SJSA1 (cell line): ENCODE measurements at regions not wholly inside any gene's neighbourhood (a gene's known extent, or its start where the extent isn't known, plus 50 kb on each side); places are given as distances from the start of the nearest gene placed in this dataset.

ENCODE experiments used
- DNase-seq, 2 experiments: peaks; one replicate each; pipeline ENCODE4 v3.0.0-alpha.2; 2015 to 2020; ENCODE audit warnings: low spot score in 2 of 2, low read depth in 1 of 2
- H3K27ac ChIP-seq: fragments of 250-450 bp; sonication (Bioruptor Pico); 2 replicates; pipeline ENCODE4 v1.5.1; 2020; ENCODE audit warnings: mild to moderate bottlenecking, moderate library complexity
- H3K27me3 ChIP-seq: fragments of 250-450 bp; sonication (Bioruptor Pico); replicated peaks from 2 replicates; pipeline ENCODE4 v1.5.1; 2020; ENCODE audit warnings: mild to moderate bottlenecking, moderate library complexity
- H3K36me3 ChIP-seq: fragments of 250-450 bp; sonication (Bioruptor Pico); 2 replicates; pipeline ENCODE4 v1.5.1; 2020; ENCODE audit warnings: mild to moderate bottlenecking
- H3K4me1 ChIP-seq: fragments of 250-450 bp; sonication (Bioruptor Pico); replicated peaks from 2 replicates; pipeline ENCODE4 v1.6.1; 2021; ENCODE audit warnings: mild to moderate bottlenecking
- H3K4me3 ChIP-seq: fragments of 250-450 bp; sonication (Bioruptor Pico); 2 replicates; pipeline ENCODE4 v1.5.1; 2020; ENCODE audit warnings: mild to moderate bottlenecking
- H3K9me3 ChIP-seq: fragments of 250-450 bp; sonication (Bioruptor Pico); replicated peaks from 2 replicates; pipeline ENCODE4 v1.5.1; 2020; ENCODE audit warnings: mild to moderate bottlenecking

GRCh38 chr22:22086501-22087158 lies 104.0 kb upstream of the TOP3B start:
- no peaks in the 10 kb centered on the region for H3K36me3 ChIP-seq

GRCh38 chr22:22085702-22086500 lies 103.3 kb upstream of the TOP3B start:
- Histone ChIP-seq H3K4me3 (no peak overlapping the region), H3K27ac (no peak overlapping the region), H3K4me1 (no peaks in the 10 kb centered on the region), H3K9me3 (no peaks in the 10 kb centered on the region), H3K36me3 (no peaks in the 10 kb centered on the region), H3K27me3 (peaks cover 53% of the 10 kb centered on the region)
- no peak for DNase-seq

More at GRCh38 chr22:22086501-22087158, 104.0 kb upstream of the TOP3B start:
- no peaks in the 10 kb centered on the region for H3K9me3 ChIP-seq
- no peak for DNase-seq
- no peak overlapping the region for H3K27ac ChIP-seq
- H3K4me1 ChIP-seq = no peaks in the 10 kb centered on the region
- H3K27me3 ChIP-seq = peaks cover 54% of the 10 kb centered on the region
- H3K4me3 ChIP-seq = no peak overlapping the region

GRCh38 chr22:22084089-22084711 lies 101.6 kb upstream of the TOP3B start:
- H3K4me3 ChIP-seq = no peak overlapping the region
- no peak overlapping the region for H3K27ac ChIP-seq
- H3K9me3 ChIP-seq = no peaks in the 10 kb centered on the region
- no peaks in the 10 kb centered on the region for H3K4me1 ChIP-seq
- H3K36me3 ChIP-seq = no peaks in the 10 kb centered on the region
- H3K27me3 ChIP-seq = peaks cover 40% of the 10 kb centered on the region
- DNase-seq = no peak

GRCh38 chr22:22082960-22083359 lies 100.4 kb upstream of the TOP3B start:
- Histone ChIP-seq H3K4me1 (no peaks in the 10 kb centered on the region), H3K9me3 (no peaks in the 10 kb centered on the region), H3K36me3 (no peaks in the 10 kb centered on the region), H3K27ac (no peak overlapping the region), H3K27me3 (peaks cover 41% of the 10 kb centered on the region), H3K4me3 (no peak overlapping the region)
- no peak for DNase-seq

GRCh38 chr22:22082229-22082835 lies 99.7 kb upstream of the TOP3B start:
- H3K36me3 ChIP-seq = no peaks in the 10 kb centered on the region

GRCh38 chr22:22080270-22080669 lies 97.7 kb upstream of the TOP3B start:
- H3K27me3 ChIP-seq = peaks cover 44% of the 10 kb centered on the region
- H3K4me3 ChIP-seq = no peak overlapping the region
- no peaks in the 10 kb centered on the region for H3K36me3 ChIP-seq
- no peaks in the 10 kb centered on the region for H3K4me1 ChIP-seq
- no peaks in the 10 kb centered on the region for H3K9me3 ChIP-seq
- no peak for DNase-seq
- H3K27ac ChIP-seq = no peak overlapping the region

More at GRCh38 chr22:22082229-22082835, 99.7 kb upstream of the TOP3B start:
- Histone ChIP-seq H3K27ac (no peak overlapping the region), H3K27me3 (peaks cover 46% of the 10 kb centered on the region), H3K4me3 (no peak overlapping the region), H3K4me1 (no peaks in the 10 kb centered on the region), H3K9me3 (no peaks in the 10 kb centered on the region)
- DNase-seq = no peak

GRCh38 chr22:22079404-22080148 lies 97.0 kb upstream of the TOP3B start:
- no peak overlapping the region for H3K27ac ChIP-seq
- no peaks in the 10 kb centered on the region for H3K9me3 ChIP-seq
- H3K4me3 ChIP-seq = no peak overlapping the region
- H3K27me3 ChIP-seq = peaks cover 41% of the 10 kb centered on the region
- no peaks in the 10 kb centered on the region for H3K36me3 ChIP-seq
- DNase-seq = no peak
- no peaks in the 10 kb centered on the region for H3K4me1 ChIP-seq

- Histone ChIP-seq H3K27ac (no peak overlapping the region), H3K9me3 (no peaks in the 10 kb centered on the region), H3K4me1 (no peaks in the 10 kb centered on the region), H3K4me3 (no peak overlapping the region), H3K36me3 (no peaks in the 10 kb centered on the region), H3K27me3 (peaks cover 35% of the 10 kb centered on the region)
- DNase-seq = no peak
Observed at GRCh38 chr22:22078329-22078728, 95.7 kb upstream of the TOP3B start.

- Histone ChIP-seq H3K27me3 (peaks cover 36% of the 10 kb centered on the region), H3K4me1 (no peaks in the 10 kb centered on the region), H3K36me3 (no peaks in the 10 kb centered on the region), H3K4me3 (no peak overlapping the region), H3K9me3 (no peaks in the 10 kb centered on the region), H3K27ac (no peak overlapping the region)
- no peak for DNase-seq
Observed at GRCh38 chr22:22076932-22077703, 94.5 kb upstream of the TOP3B start.

GRCh38 chr22:22076361-22076760 lies 93.8 kb upstream of the TOP3B start:
- DNase-seq = no peak
- no peak overlapping the region for H3K27ac ChIP-seq
- H3K9me3 ChIP-seq = no peaks in the 10 kb centered on the region
- no peaks in the 10 kb centered on the region for H3K36me3 ChIP-seq
- H3K4me3 ChIP-seq = no peak overlapping the region
- H3K27me3 ChIP-seq = peaks cover 28% of the 10 kb centered on the region
- no peaks in the 10 kb centered on the region for H3K4me1 ChIP-seq

- no peaks in the 10 kb centered on the region for H3K4me1 ChIP-seq
- DNase-seq = no peak
- no peak overlapping the region for H3K27ac ChIP-seq
- H3K9me3 ChIP-seq = no peaks in the 10 kb centered on the region
- no peak overlapping the region for H3K4me3 ChIP-seq
- no peaks in the 10 kb centered on the region for H3K36me3 ChIP-seq
- H3K27me3 ChIP-seq = peaks cover 24% of the 10 kb centered on the region; the same call in 1 of the 2 replicates
Observed at GRCh38 chr22:22075382-22076163, 93.0 kb upstream of the TOP3B start.

- H3K36me3 ChIP-seq = no peaks in the 10 kb centered on the region
- no peaks in the 10 kb centered on the region for H3K4me1 ChIP-seq
- peaks cover 23% of the 10 kb centered on the region; the same call in 1 of the 2 replicates for H3K27me3 ChIP-seq
- DNase-seq = no peak
- no peaks in the 10 kb centered on the region for H3K9me3 ChIP-seq
- no peak overlapping the region for H3K27ac ChIP-seq
- H3K4me3 ChIP-seq = no peak overlapping the region
Observed at GRCh38 chr22:22074634-22075381, 92.2 kb upstream of the TOP3B start.
